Large intestine (tissue), 3 donors: ENCODE measurements at regions not wholly inside any gene's neighbourhood (a gene's known extent, or its start where the extent isn't known, plus 50 kb on each side); places are given as distances from the start of the nearest gene placed in this dataset.
A peak's percentile ranks its signal among the peaks of the same experiment; 100 is the strongest.
"Not testable (repeated sequence)": the region's sequence is repeated elsewhere in the genome, so short reads cannot be mapped to it uniquely, and the experiment has no call there.

Experiments
- DNase-seq, 2 donors: peaks; one replicate each; pipeline versions ENCODE4 v3.0.0 to v3.0.0-alpha.2; 2013
- H3K27ac ChIP-seq: one replicate; pipeline ENCODE4 v1.5.1; 2013; ENCODE audit warnings: low read length
- H3K27me3 ChIP-seq: 2 replicates; pipeline ENCODE4 v1.6.1; 2013; ENCODE audit warnings: low read length; ENCODE audit not compliant: control insufficient read depth, insufficient read depth
- H3K36me3 ChIP-seq: 2 replicates; pipeline ENCODE4 v1.6.1; 2013; ENCODE audit warnings: low read length; ENCODE audit not compliant: control insufficient read depth, insufficient read depth
- H3K4me1 ChIP-seq: one replicate; pipeline ENCODE4 v1.6.1; 2013; ENCODE audit warnings: low read length; ENCODE audit not compliant: control insufficient read depth, insufficient read depth
- H3K4me3 ChIP-seq: one replicate; pipeline ENCODE4 v1.5.1; 2013; ENCODE audit warnings: low read length
- H3K9me3 ChIP-seq: one replicate; pipeline ENCODE4 v1.6.1; 2013; ENCODE audit warnings: mild to moderate bottlenecking, low read depth, low read length, moderate library complexity; ENCODE audit not compliant: control insufficient read depth
- WGBS: methylation state at CpG from one replicate; pipeline ENCODE4 v1.1.5; 2013; ENCODE audit warnings: low lambda C conversion rate; ENCODE audit not compliant: insufficient coverage; 5-methylcytosine and 5-hydroxymethylcytosine counted together

DNA sequence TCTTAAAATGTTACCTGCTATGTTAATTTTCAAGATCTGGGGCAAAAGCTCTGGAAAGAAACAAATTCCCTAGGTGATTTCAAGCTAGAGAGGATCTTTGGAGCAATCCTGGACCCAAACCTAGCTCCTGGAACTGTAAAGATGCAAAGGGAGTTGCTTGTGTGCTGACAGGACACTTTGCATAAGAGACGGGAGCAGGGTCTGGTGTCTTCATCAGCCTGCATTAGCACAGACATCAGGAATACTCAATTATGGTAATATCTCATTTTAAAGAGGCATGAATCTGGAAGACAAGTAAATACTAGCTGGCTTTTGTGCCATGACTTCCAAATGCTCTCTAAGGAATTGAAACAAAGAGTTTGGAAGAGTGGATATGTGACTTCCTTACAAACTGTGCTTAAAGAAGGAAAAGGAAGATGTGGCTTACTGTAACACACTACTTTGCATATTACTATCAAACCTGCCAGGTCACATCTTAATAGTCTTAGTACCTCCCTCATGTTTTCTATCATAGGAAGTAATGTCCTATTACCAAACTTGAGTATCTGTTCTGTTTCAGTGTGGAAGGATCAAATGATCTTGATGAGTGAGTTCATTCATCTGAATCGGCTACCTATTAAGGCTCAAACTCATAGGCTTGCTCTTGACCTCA is 193.4 kb downstream of the ALDH8A1 start:
- no peaks in the 10 kb centered on the region for H3K36me3 ChIP-seq
- no peak for DNase-seq
- no peak overlapping the region for H3K4me3 ChIP-seq
- no peak overlapping the region for H3K27ac ChIP-seq
- peaks cover 14% of the 10 kb centered on the region for H3K4me1 ChIP-seq
- no CpG with 5 or more reads among the region's 2 CpGs for WGBS
- H3K9me3 ChIP-seq: no peaks in the 10 kb centered on the region
- H3K27me3 ChIP-seq: no peaks in the 10 kb centered on the region

- Histone ChIP-seq H3K27ac (no peak overlapping the region), H3K9me3 (no peaks in the 10 kb centered on the region), H3K4me3 (no peak overlapping the region), H3K4me1 (peaks cover 14% of the 10 kb centered on the region), H3K27me3 (no peaks in the 10 kb centered on the region), H3K36me3 (no peaks in the 10 kb centered on the region)
- 86% methylated on average over 1 of the region's 4 CpGs for WGBS
- DNase-seq: no peak
Observed at GRCh38 chr6:134754013-134754690, 195.7 kb downstream of the ALDH8A1 start.

- no peaks in the 10 kb centered on the region for H3K36me3 ChIP-seq
- DNase-seq: peak in 1 of 2 donors; percentile 37
- H3K4me1 ChIP-seq: peaks cover 7% of the 10 kb centered on the region
- no peak overlapping the region for H3K27ac ChIP-seq
- H3K9me3 ChIP-seq: no peaks in the 10 kb centered on the region
- no peak overlapping the region for H3K4me3 ChIP-seq
- 14% methylated on average over 1 of the region's 4 CpGs for WGBS
- H3K27me3 ChIP-seq: no peaks in the 10 kb centered on the region
Observed at GRCh38 chr6:134753001-134753400, 196.9 kb downstream of the ALDH8A1 start.

DNA sequence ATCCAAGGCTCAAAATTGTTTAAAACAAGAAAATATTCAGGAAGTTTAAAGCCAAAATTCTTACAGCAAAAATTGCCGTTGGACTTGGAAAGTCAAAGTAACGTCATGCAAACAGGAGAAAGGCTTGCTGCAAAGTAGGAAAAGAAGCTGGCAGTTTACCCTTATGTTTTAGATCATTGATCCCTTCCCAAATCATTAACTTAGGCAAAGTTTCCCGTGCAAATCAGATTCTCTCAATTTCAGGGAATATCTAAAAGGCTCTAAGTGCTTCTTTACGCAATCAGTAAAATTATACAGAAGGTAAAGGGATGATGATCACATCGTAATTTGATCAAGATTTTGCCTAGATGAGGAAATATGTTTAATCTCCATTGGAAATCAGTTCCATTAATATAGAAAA is 197.5 kb downstream of the ALDH8A1 start:
- Histone ChIP-seq H3K4me1 (peaks cover 1% of the 10 kb centered on the region), H3K36me3 (no peaks in the 10 kb centered on the region), H3K27me3 (no peaks in the 10 kb centered on the region), H3K27ac (no peak overlapping the region), H3K4me3 (no peak overlapping the region), H3K9me3 (no peaks in the 10 kb centered on the region)
- WGBS: 100% methylated on average over 2 of the region's 5 CpGs
- DNase-seq: no peak

DNA sequence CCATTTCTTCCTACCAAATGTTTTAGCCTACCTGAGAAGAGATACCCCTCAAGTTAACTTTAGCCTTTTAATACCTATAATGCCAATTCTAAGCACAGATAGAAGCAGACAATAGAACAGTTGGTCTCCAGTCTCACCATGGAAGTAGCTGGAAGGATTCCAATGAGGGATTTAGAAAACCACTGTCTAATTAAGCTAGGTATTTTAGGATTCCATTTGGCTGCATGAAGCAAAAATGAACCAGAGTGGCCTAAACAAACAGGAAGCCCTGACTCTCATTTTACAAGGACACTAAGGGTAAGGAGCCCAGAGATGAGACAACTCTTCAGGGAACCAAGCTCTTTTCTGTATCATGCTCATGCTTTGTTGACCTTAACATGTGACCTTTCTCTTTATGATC is 199.2 kb downstream of the ALDH8A1 start:
- H3K36me3 ChIP-seq: no peaks in the 10 kb centered on the region
- no peaks in the 10 kb centered on the region for H3K27me3 ChIP-seq
- DNase-seq: no peak
- H3K4me3 ChIP-seq: no peak overlapping the region
- no peaks in the 10 kb centered on the region for H3K9me3 ChIP-seq
- H3K27ac ChIP-seq: no peak overlapping the region
- H3K4me1 ChIP-seq: peaks cover 6% of the 10 kb centered on the region

DNA sequence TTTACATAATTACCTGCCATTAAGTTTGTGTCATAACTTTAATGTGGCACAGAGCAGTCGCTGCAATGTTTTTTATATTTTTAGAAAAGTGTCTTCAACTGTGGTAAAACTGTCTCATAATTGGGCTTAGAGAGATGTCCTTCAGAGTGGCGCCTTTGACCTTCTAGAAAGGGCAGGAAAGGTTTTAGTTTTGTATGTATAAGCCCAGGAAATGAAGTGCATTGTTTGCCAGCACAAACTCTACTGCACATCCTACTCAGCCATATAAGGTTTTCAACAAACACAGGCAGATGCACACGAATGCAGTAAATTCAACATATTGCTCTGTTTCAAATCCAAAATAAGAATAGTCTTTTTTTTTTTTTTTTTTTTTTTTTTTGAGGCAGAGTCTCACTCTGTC is 201.4 kb downstream of the ALDH8A1 start:
- 83% methylated on average over 1 of the region's 3 CpGs for WGBS
- H3K36me3 ChIP-seq: no peaks in the 10 kb centered on the region
- H3K9me3 ChIP-seq: no peaks in the 10 kb centered on the region
- H3K4me3 ChIP-seq: no peak overlapping the region
- DNase-seq: no peak
- no peaks in the 10 kb centered on the region for H3K27me3 ChIP-seq
- no peak overlapping the region for H3K27ac ChIP-seq
- H3K4me1 ChIP-seq: peaks cover 6% of the 10 kb centered on the region

- not testable (repeated sequence) for H3K4me3 ChIP-seq, H3K9me3 ChIP-seq, H3K4me1 ChIP-seq, H3K36me3 ChIP-seq, DNase-seq, H3K27me3 ChIP-seq, H3K27ac ChIP-seq
- 100% methylated on average over 1 of the region's 2 CpGs for WGBS
Observed at GRCh38 chr6:134747197-134747596, 202.7 kb downstream of the ALDH8A1 start.

DNA sequence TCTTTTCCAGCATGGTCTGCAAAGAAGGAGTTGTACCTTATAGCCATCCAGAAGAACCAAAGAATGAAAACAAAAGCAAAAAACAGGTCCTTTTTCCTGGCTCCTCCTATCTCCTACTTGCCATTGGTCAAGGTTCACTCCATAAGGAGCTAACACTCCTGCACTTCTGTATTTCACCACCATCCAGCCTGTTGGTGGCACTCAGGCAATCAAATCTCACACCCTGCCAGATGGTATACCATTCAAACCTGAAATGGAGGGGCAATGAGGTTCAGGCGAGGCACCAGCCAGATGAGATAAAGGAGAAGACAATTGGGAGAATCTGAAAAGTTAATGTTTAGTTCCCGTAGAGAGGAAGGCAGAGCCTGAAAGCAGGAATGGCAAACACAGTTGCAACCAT is 203.8 kb downstream of the ALDH8A1 start:
- peak in 1 of 2 donors; percentile 62 for DNase-seq
- Histone ChIP-seq H3K27me3 (no peaks in the 10 kb centered on the region), H3K4me1 (peaks cover 6% of the 10 kb centered on the region), H3K4me3 (no peak overlapping the region), H3K9me3 (no peaks in the 10 kb centered on the region), H3K36me3 (no peaks in the 10 kb centered on the region), H3K27ac (no peak overlapping the region)
- no CpG with 5 or more reads among the region's 2 CpGs for WGBS

DNA sequence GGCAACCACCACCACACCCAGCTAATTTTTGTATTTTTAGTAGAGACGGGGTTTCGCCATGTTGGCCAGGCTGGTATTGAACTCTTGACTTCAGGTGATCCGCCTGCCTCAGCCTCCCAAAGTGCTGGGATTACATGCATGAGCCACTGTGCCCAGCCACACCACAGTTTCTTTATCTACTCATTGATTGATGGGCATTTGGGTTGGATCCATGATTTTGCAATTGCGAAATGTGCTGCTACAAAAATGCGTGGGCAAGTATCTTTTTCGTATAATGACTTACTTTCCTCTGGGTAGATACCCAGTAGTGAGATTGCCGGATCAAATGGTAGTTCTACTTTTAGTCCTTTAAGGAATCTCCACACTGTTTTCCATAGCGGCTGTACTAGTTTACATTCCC is 204.7 kb downstream of the ALDH8A1 start:
- H3K9me3 ChIP-seq, H3K27ac ChIP-seq, H3K27me3 ChIP-seq, H3K36me3 ChIP-seq, H3K4me1 ChIP-seq, H3K4me3 ChIP-seq, DNase-seq: not testable (repeated sequence)
- no CpG with 5 or more reads among the region's 8 CpGs for WGBS

DNA sequence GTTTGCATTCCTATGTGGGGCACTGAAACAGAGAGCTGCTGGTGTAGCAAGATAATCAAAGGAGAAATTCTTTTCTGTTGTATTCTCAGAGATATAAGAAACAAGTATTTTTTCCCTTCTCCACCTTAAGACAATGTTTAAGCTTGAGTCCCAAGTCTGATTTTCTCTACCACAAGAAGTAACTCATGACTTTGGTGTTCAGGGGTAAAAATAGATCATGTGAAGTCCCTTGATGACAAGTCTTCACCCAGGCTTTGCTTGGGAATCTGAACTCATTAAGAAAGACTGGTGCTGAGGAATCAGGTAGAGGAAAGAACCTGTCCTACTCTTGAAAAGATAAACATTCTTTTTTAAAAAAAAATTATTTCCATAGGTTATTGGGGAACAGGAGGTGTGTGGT is 205.6 kb downstream of the ALDH8A1 start:
- no peak overlapping the region for H3K4me3 ChIP-seq
- peaks cover 6% of the 10 kb centered on the region for H3K4me1 ChIP-seq
- H3K27ac ChIP-seq: peak overlapping the region; percentile 9
- DNase-seq: peak in 1 of 2 donors; percentile 53
- no peaks in the 10 kb centered on the region for H3K36me3 ChIP-seq
- no peaks in the 10 kb centered on the region for H3K27me3 ChIP-seq
- H3K9me3 ChIP-seq: no peaks in the 10 kb centered on the region

- DNase-seq: no peak
- Histone ChIP-seq H3K9me3 (no peaks in the 10 kb centered on the region), H3K36me3 (no peaks in the 10 kb centered on the region), H3K27me3 (no peaks in the 10 kb centered on the region), H3K27ac (no peak overlapping the region), H3K4me3 (no peak overlapping the region), H3K4me1 (peaks cover under 1% of the 10 kb centered on the region)
- WGBS: 54% methylated on average over 2 of the region's 7 CpGs
Observed at GRCh38 chr6:134741200-134741536, 208.7 kb downstream of the ALDH8A1 start.
